Parathyroid adenoma (tissue), 2 donors: ENCODE measurements at regions not wholly inside any gene's neighbourhood (a gene's known extent, or its start where the extent isn't known, plus 50 kb on each side); places are given as distances from the start of the nearest gene placed in this dataset.

ENCODE experiments used
- H2AFZ ChIP-seq: fragments of 300-600 bp; sonication (generic); one replicate; pipeline ENCODE4 v1.7.0; 2017; ENCODE audit warnings: antibody characterized with exemption, mild to moderate bottlenecking
- H3K27ac ChIP-seq: fragments of 300-600 bp; sonication (generic); one replicate; pipeline ENCODE4 v1.7.0; 2017
- H3K27me3 ChIP-seq: fragments of 300-600 bp; sonication (generic); one replicate; pipeline ENCODE4 v1.7.0; 2017; ENCODE audit warnings: low read length; ENCODE audit not compliant: control insufficient read depth, insufficient read depth
- H3K36me3 ChIP-seq: fragments of 300-600 bp; sonication (generic); one replicate; pipeline ENCODE4 v1.7.0; 2017; ENCODE audit warnings: low read length; ENCODE audit not compliant: control insufficient read depth, insufficient read depth
- H3K4me1 ChIP-seq: fragments of 300-600 bp; sonication (generic); one replicate; pipeline ENCODE4 v1.7.0; 2017; ENCODE audit warnings: control low read depth
- H3K4me2 ChIP-seq: fragments of 300-600 bp; sonication (generic); one replicate; pipeline ENCODE4 v1.7.0; 2017; ENCODE audit warnings: low read length
- H3K4me3 ChIP-seq: fragments of 300-600 bp; sonication (generic); one replicate; pipeline ENCODE4 v1.7.0; 2017; ENCODE audit warnings: low read depth, low read length
- H3K79me2 ChIP-seq: fragments of 300-600 bp; sonication (generic); one replicate; pipeline ENCODE4 v1.7.0; 2017; ENCODE audit warnings: control low read depth
- H3K9ac ChIP-seq: fragments of 300-600 bp; sonication (generic); one replicate; pipeline ENCODE4 v1.7.0; 2017; ENCODE audit warnings: mild to moderate bottlenecking
- H3K9me3 ChIP-seq: fragments of 300-600 bp; sonication (generic); one replicate; pipeline ENCODE4 v1.7.0; 2017; ENCODE audit warnings: low read length; ENCODE audit not compliant: control insufficient read depth
- CTCF ChIP-seq: fragments of 300-600 bp; sonication (generic); IDR thresholded peaks from one replicate; pipeline ENCODE4 v1.7.0; 2017; ENCODE audit warnings: antibody characterized with exemption, mild to moderate bottlenecking
- donor health status: primary hyperparathyroidism.

GRCh38 chr5:27315363-27316270 lies 277.2 kb upstream of the CDH9 start:
- no peak overlapping the region for H3K4me2 ChIP-seq
- no peak overlapping the region for H3K4me3 ChIP-seq
- no peaks in the 10 kb centered on the region for H3K27me3 ChIP-seq
- H3K9me3 ChIP-seq = no peaks in the 10 kb centered on the region
- H3K79me2 ChIP-seq = no peaks in the 10 kb centered on the region
- no peak overlapping the region for H3K27ac ChIP-seq
- no peaks in the 10 kb centered on the region for H3K4me1 ChIP-seq
- no peaks in the 10 kb centered on the region for H3K36me3 ChIP-seq
- no peak overlapping the region for H2AFZ ChIP-seq
- H3K9ac ChIP-seq = no peak overlapping the region
- no peak for TF ChIP-seq CTCF

GRCh38 chr5:27313549-27313948 lies 275.2 kb upstream of the CDH9 start:
- no peaks in the 10 kb centered on the region for H3K36me3 ChIP-seq
- no peaks in the 10 kb centered on the region for H3K9me3 ChIP-seq
- H2AFZ ChIP-seq = no peak overlapping the region
- no peak overlapping the region for H3K27ac ChIP-seq
- no peaks in the 10 kb centered on the region for H3K79me2 ChIP-seq
- H3K27me3 ChIP-seq = no peaks in the 10 kb centered on the region
- H3K4me1 ChIP-seq = no peaks in the 10 kb centered on the region
- H3K4me2 ChIP-seq = no peak overlapping the region
- H3K9ac ChIP-seq = no peak overlapping the region
- TF ChIP-seq CTCF = no peak
- no peak overlapping the region for H3K4me3 ChIP-seq

GRCh38 chr5:27312291-27312893 lies 274.0 kb upstream of the CDH9 start:
- TF ChIP-seq CTCF = no peak
- no peaks in the 10 kb centered on the region for H3K9me3 ChIP-seq

GRCh38 chr5:27311544-27311943 lies 273.2 kb upstream of the CDH9 start:
- no peak overlapping the region for H3K4me3 ChIP-seq
- no peaks in the 10 kb centered on the region for H3K79me2 ChIP-seq
- no peaks in the 10 kb centered on the region for H3K36me3 ChIP-seq
- no peak overlapping the region for H3K9ac ChIP-seq
- H3K4me1 ChIP-seq = no peaks in the 10 kb centered on the region
- H3K9me3 ChIP-seq = no peaks in the 10 kb centered on the region
- no peak overlapping the region for H2AFZ ChIP-seq
- H3K27me3 ChIP-seq = no peaks in the 10 kb centered on the region
- no peak overlapping the region for H3K4me2 ChIP-seq
- TF ChIP-seq CTCF = no peak
- H3K27ac ChIP-seq = no peak overlapping the region

More at GRCh38 chr5:27312291-27312893, 274.0 kb upstream of the CDH9 start:
- no peak overlapping the region for H3K4me3 ChIP-seq
- H3K9ac ChIP-seq = no peak overlapping the region
- no peaks in the 10 kb centered on the region for H3K4me1 ChIP-seq
- no peak overlapping the region for H2AFZ ChIP-seq
- H3K36me3 ChIP-seq = no peaks in the 10 kb centered on the region
- H3K27ac ChIP-seq = no peak overlapping the region
- H3K27me3 ChIP-seq = no peaks in the 10 kb centered on the region
- H3K4me2 ChIP-seq = no peak overlapping the region
- no peaks in the 10 kb centered on the region for H3K79me2 ChIP-seq
